ENCODE measurements at regions not wholly inside any gene's neighbourhood (a gene's known extent, or its start where the extent isn't known, plus 50 kb on each side); places are given as distances from the start of the nearest gene placed in this dataset.

- no peak for TF ChIP-seq CTCF (IDR thresholded peaks at IDR 0.05; ENCODE audit: low read depth, low read length)
These were observed 177.3 kb downstream of the URI1 start for GRCh38 chr19:30119180-30119908.

GRCh38 chr19:30120860-30121484 lies 178.9 kb downstream of the URI1 start:
- DNase-seq = no peak
- Histone ChIP-seq H3K9me3 (ENCODE audit: severe bottlenecking) (no peaks in the 10 kb centered on the region), H3K4me3 (ENCODE audit: low read depth, low read length) (no peak overlapping the region), H3K27ac (no peak overlapping the region), H3K27me3 (ENCODE audit: insufficient read depth, low read depth, severe bottlenecking) (no peaks in the 10 kb centered on the region), H3K36me3 (no peaks in the 10 kb centered on the region)
- no peak for TF ChIP-seq CTCF (IDR thresholded peaks at IDR 0.05; ENCODE audit: low read depth, low read length)

More at GRCh38 chr19:30119180-30119908, 177.3 kb downstream of the URI1 start:
- no peak overlapping the region for H3K4me3 ChIP-seq (ENCODE audit: low read depth, low read length)
- no peaks in the 10 kb centered on the region for H3K9me3 ChIP-seq (ENCODE audit: severe bottlenecking)
- no peak for DNase-seq
- no peaks in the 10 kb centered on the region for H3K27me3 ChIP-seq (ENCODE audit: insufficient read depth, low read depth, severe bottlenecking)
- H3K27ac ChIP-seq = no peak overlapping the region
- H3K36me3 ChIP-seq = no peaks in the 10 kb centered on the region

- no peaks in the 10 kb centered on the region for H3K27me3 ChIP-seq (ENCODE audit: insufficient read depth, low read depth, severe bottlenecking)
- no peaks in the 10 kb centered on the region for H3K9me3 ChIP-seq (ENCODE audit: severe bottlenecking)
These were observed 180.4 kb downstream of the URI1 start for GRCh38 chr19:30122431-30122830.

GRCh38 chr19:30123119-30123518 lies 181.1 kb downstream of the URI1 start:
- Histone ChIP-seq H3K9me3 (ENCODE audit: severe bottlenecking) (no peaks in the 10 kb centered on the region), H3K4me3 (ENCODE audit: low read depth, low read length) (peak overlapping the region; percentile 18), H3K27ac (no peak overlapping the region), H3K36me3 (no peaks in the 10 kb centered on the region), H3K27me3 (ENCODE audit: insufficient read depth, low read depth, severe bottlenecking) (no peaks in the 10 kb centered on the region)
- no peak for TF ChIP-seq CTCF (IDR thresholded peaks at IDR 0.05; ENCODE audit: low read depth, low read length)
- no peak for DNase-seq

More at GRCh38 chr19:30122431-30122830, 180.4 kb downstream of the URI1 start:
- no peak overlapping the region for H3K27ac ChIP-seq
- H3K4me3 ChIP-seq (ENCODE audit: low read depth, low read length) = peak overlapping the region; percentile 18
- TF ChIP-seq CTCF (IDR thresholded peaks at IDR 0.05; ENCODE audit: low read depth, low read length) = no peak
- H3K36me3 ChIP-seq = no peaks in the 10 kb centered on the region
- peak; percentile 71 for DNase-seq

- 0 out of 2 replicates have a peak, but pooled peaks have one; percentile 0 for TF ChIP-seq CTCF (IDR thresholded peaks at IDR 0.05; ENCODE audit: low read depth, low read length)
- Histone ChIP-seq H3K4me3 (ENCODE audit: low read depth, low read length) (peak overlapping the region; percentile 18), H3K36me3 (no peaks in the 10 kb centered on the region), H3K27me3 (ENCODE audit: insufficient read depth, low read depth, severe bottlenecking) (no peaks in the 10 kb centered on the region), H3K9me3 (ENCODE audit: severe bottlenecking) (no peaks in the 10 kb centered on the region), H3K27ac (no peak overlapping the region)
- DNase-seq = no peak
These were observed 181.6 kb downstream of the URI1 start for GRCh38 chr19:30123611-30124010.

Measured in WERI-Rb-1 (cell line).